Sigmoid colon (tissue), 6 donors: ENCODE measurements at regions not wholly inside any gene's neighbourhood (a gene's known extent, or its start where the extent isn't known, plus 50 kb on each side); places are given as distances from the start of the nearest gene placed in this dataset.

Source experiments
- DNase-seq: peaks from one replicate; pipeline ENCODE4 v3.0.0-alpha.2; 2019
- H3K27ac ChIP-seq, 4 donors: fragments of 200-600 bp; sonication (generic); one replicate each; pipeline ENCODE4 v1.5.1; 2016 to 2019; ENCODE audit warnings: mild to moderate bottlenecking in 1 of 4
- H3K27me3 ChIP-seq, 3 donors: fragments of 200-600 bp; sonication (generic); one replicate each; pipeline ENCODE4 v1.5.1; 2019; ENCODE audit warnings: mild to moderate bottlenecking in 1 of 3
- H3K36me3 ChIP-seq, 4 donors: fragments of 200-600 bp; sonication (generic); one replicate each; pipeline ENCODE4 v1.5.1; 2016 to 2019
- H3K4me1 ChIP-seq, 4 donors: fragments of 200-600 bp; sonication (generic); one replicate each; pipeline ENCODE4 v1.5.1; 2017 to 2019
- H3K4me3 ChIP-seq, 4 donors: fragments of 200-600 bp; sonication (generic); one replicate each; pipeline ENCODE4 v1.5.1; 2017 to 2019; ENCODE audit warnings: mild to moderate bottlenecking in 2 of 4, moderate library complexity in 1 of 4
- H3K9me3 ChIP-seq, 4 donors: fragments of 200-600 bp in 3 of 4; sonication (generic) in 3 of 4; one replicate each; pipeline versions ENCODE4 v1.5.1 to v1.6.1; 2013 to 2019
- CTCF ChIP-seq, 4 experiments: fragments of 450-650 bp in 3 of 4; fragments of 200-600 bp in 1 of 4; IDR thresholded peaks; one replicate each; pipeline ENCODE4 v1.5.1; 2016 to 2019; ENCODE audit warnings: antibody characterized with exemption in 4 of 4, mild to moderate bottlenecking in 3 of 4, moderate library complexity in 2 of 4
- EP300 ChIP-seq, 4 donors: sonication (generic); formaldehyde crosslinking; IDR thresholded peaks; one replicate each; pipeline ENCODE4 v1.6.1; 2017; ENCODE audit warnings: antibody characterized with exemption in 4 of 4
- POLR2A ChIP-seq, 2 donors: fragments of 450-650 bp; IDR thresholded peaks; one replicate each; pipeline ENCODE4 v1.6.1; 2016; ENCODE audit warnings: antibody characterized with exemption in 2 of 2, mild to moderate bottlenecking in 2 of 2, moderate library complexity in 2 of 2
- POLR2AphosphoS5 ChIP-seq, 4 donors: sonication (generic); formaldehyde crosslinking; IDR thresholded peaks; one replicate each; pipeline ENCODE4 v1.6.1; 2017; ENCODE audit warnings: antibody characterized with exemption in 4 of 4
- WGBS, 2 donors: extraction: QIAGEN DNeasy Blood & Tissue Kit; methylation state at CpG; one replicate each; pipeline ENCODE4 v1.1.7; 2013; 5-methylcytosine and 5-hydroxymethylcytosine counted together
- intact Hi-C: fragments of 100-400 bp; cut with DNase I; formaldehyde crosslinking; loops from one replicate; pipeline ENCODE4 v1.15.1; 2023
- donor health status: healthy with polysubstance abuse.
- donor health status: healthy.

- no peak overlapping the region for H3K27ac ChIP-seq
Observed at GRCh38 chr15:39361497-39361896, 219.4 kb upstream of the THBS1 start.

GRCh38 chr15:39362821-39363561 is 217.9 kb upstream of the THBS1 start:
- Histone ChIP-seq H3K9me3 (no peaks in the 10 kb centered on the region), H3K4me3 (no peak overlapping the region), H3K27me3 (no peaks in the 10 kb centered on the region), H3K4me1 (peaks cover 0 to 23% (median 12%) of the 10 kb centered on the region in 4 donors), H3K27ac (no peak overlapping the region), H3K36me3 (no peaks in the 10 kb centered on the region)
- DNase-seq, result no peak
- TF ChIP-seq POLR2AphosphoS5 (IDR thresholded peaks at IDR 0.05), result no peak
- no peak for TF ChIP-seq EP300 (IDR thresholded peaks at IDR 0.05)
- no peak for TF ChIP-seq POLR2A (IDR thresholded peaks at IDR 0.05)
- no peak for TF ChIP-seq CTCF (IDR thresholded peaks at IDR 0.05)
- WGBS, 2 donors, result 93 to 94% methylated on average over 8 of the region's 8 CpGs
- intact Hi-C loops, result no loop called here

More at GRCh38 chr15:39361497-39361896, 219.4 kb upstream of the THBS1 start:
- no peak overlapping the region for H3K4me3 ChIP-seq
- 96 to 97% methylated on average over 3 of the region's 3 CpGs for WGBS, 2 donors
- DNase-seq, result no peak
- intact Hi-C loops, result no loop called here
- TF ChIP-seq EP300 (IDR thresholded peaks at IDR 0.05) (no peak), CTCF (IDR thresholded peaks at IDR 0.05) (no peak), POLR2AphosphoS5 (IDR thresholded peaks at IDR 0.05) (no peak), POLR2A (IDR thresholded peaks at IDR 0.05) (no peak)
- no peaks in the 10 kb centered on the region for H3K27me3 ChIP-seq
- no peaks in the 10 kb centered on the region for H3K9me3 ChIP-seq
- H3K36me3 ChIP-seq, result no peaks in the 10 kb centered on the region
- peaks cover 0 to 34% (median 22%) of the 10 kb centered on the region in 4 donors for H3K4me1 ChIP-seq

GRCh38 chr15:39363761-39364586 is 216.9 kb upstream of the THBS1 start:
- no peak for DNase-seq
- intact Hi-C loops, result no loop called here
- TF ChIP-seq POLR2AphosphoS5 (IDR thresholded peaks at IDR 0.05) (peak in 1 of 4 donors; percentile 25), POLR2A (IDR thresholded peaks at IDR 0.05) (no peak)
- no peaks in the 10 kb centered on the region for H3K9me3 ChIP-seq
- H3K4me1 ChIP-seq, result peaks cover 0 to 13% (median 4%) of the 10 kb centered on the region in 4 donors
- H3K27me3 ChIP-seq, result no peaks in the 10 kb centered on the region
- no peak overlapping the region for H3K4me3 ChIP-seq
- no peak overlapping the region for H3K27ac ChIP-seq
- WGBS, 2 donors, result 75 to 77% methylated on average over 5 of the region's 5 CpGs
- H3K36me3 ChIP-seq, result no peaks in the 10 kb centered on the region

GRCh38 chr15:39364721-39365120 is 216.2 kb upstream of the THBS1 start:
- peaks cover 0 to 8% (median 3%) of the 10 kb centered on the region in 4 donors for H3K4me1 ChIP-seq
- intact Hi-C loops, result no loop called here
- DNase-seq, result no peak
- H3K4me3 ChIP-seq, result no peak overlapping the region
- no peaks in the 10 kb centered on the region for H3K27me3 ChIP-seq
- no peak for TF ChIP-seq CTCF (IDR thresholded peaks at IDR 0.05)
- TF ChIP-seq POLR2A (IDR thresholded peaks at IDR 0.05), result no peak
- no peak for TF ChIP-seq POLR2AphosphoS5 (IDR thresholded peaks at IDR 0.05)
- TF ChIP-seq EP300 (IDR thresholded peaks at IDR 0.05), result no peak
- 85 to 96% methylated on average over 1 of the region's 1 CpG for WGBS, 2 donors
- H3K27ac ChIP-seq, result no peak overlapping the region
- no peaks in the 10 kb centered on the region for H3K9me3 ChIP-seq
- H3K36me3 ChIP-seq, result no peaks in the 10 kb centered on the region

GRCh38 chr15:39365161-39365560 is 215.7 kb upstream of the THBS1 start:
- H3K9me3 ChIP-seq, result no peaks in the 10 kb centered on the region
- TF ChIP-seq POLR2AphosphoS5 (IDR thresholded peaks at IDR 0.05) (no peak), CTCF (IDR thresholded peaks at IDR 0.05) (no peak), POLR2A (IDR thresholded peaks at IDR 0.05) (no peak), EP300 (IDR thresholded peaks at IDR 0.05) (no peak)
- H3K4me1 ChIP-seq, result peaks cover 0 to 8% (median 3%) of the 10 kb centered on the region in 4 donors
- H3K4me3 ChIP-seq, result no peak overlapping the region
- WGBS, 2 donors, result 28 to 63% methylated on average over 2 of the region's 2 CpGs
- H3K27ac ChIP-seq, result no peak overlapping the region
- no peak for DNase-seq
- no peaks in the 10 kb centered on the region for H3K27me3 ChIP-seq
- no peaks in the 10 kb centered on the region for H3K36me3 ChIP-seq
- intact Hi-C loops, result no loop called here
